ENCODE measurements at regions not wholly inside any gene's neighbourhood (a gene's known extent, or its start where the extent isn't known, plus 50 kb on each side); places are given as distances from the start of the nearest gene placed in this dataset.
A peak's percentile ranks its signal among the peaks of the same experiment; 100 is the strongest.
"Not testable (repeated sequence)": the region's sequence is repeated elsewhere in the genome, so short reads cannot be mapped to it uniquely, and the experiment has no call there.

- Mint-ChIP-seq H3K9me3 (no peaks in the 10 kb centered on the region), H3K27me3 (ENCODE audit: low read depth) (no peaks in the 10 kb centered on the region), H3K4me1 (no peaks in the 10 kb centered on the region), H3K4me3 (no peak overlapping the region), H3K27ac (no peak overlapping the region), H3K36me3 (ENCODE audit: low read depth) (no peaks in the 10 kb centered on the region)
- no peak for TF ChIP-seq CTCF (IDR thresholded peaks at IDR 0.05; ENCODE audit: unreplicated experiment in 3 of 3)
Observed at GRCh38 chr1:65606426-65606825, 186.0 kb downstream of the LEPR start.

GRCh38 chr1:65613884-65614283 is 178.8 kb upstream of the PDE4B start:
- no peak overlapping the region for H3K27ac Mint-ChIP-seq
- H3K9me3 Mint-ChIP-seq, result no peaks in the 10 kb centered on the region
- no peaks in the 10 kb centered on the region for H3K27me3 Mint-ChIP-seq (ENCODE audit: low read depth)
- TF ChIP-seq CTCF (IDR thresholded peaks at IDR 0.05; ENCODE audit: unreplicated experiment in 3 of 3), result no peak
- no peaks in the 10 kb centered on the region for H3K36me3 Mint-ChIP-seq (ENCODE audit: low read depth)
- H3K4me1 Mint-ChIP-seq, result no peaks in the 10 kb centered on the region
- no peak overlapping the region for H3K4me3 Mint-ChIP-seq

GRCh38 chr1:65615859-65616258 is 176.8 kb upstream of the PDE4B start:
- no peaks in the 10 kb centered on the region for H3K9me3 Mint-ChIP-seq
- no peaks in the 10 kb centered on the region for H3K36me3 Mint-ChIP-seq (ENCODE audit: low read depth)
- no peak for TF ChIP-seq CTCF (IDR thresholded peaks at IDR 0.05; ENCODE audit: unreplicated experiment in 3 of 3)
- no peak overlapping the region for H3K27ac Mint-ChIP-seq
- H3K4me3 Mint-ChIP-seq, result no peak overlapping the region
- H3K27me3 Mint-ChIP-seq (ENCODE audit: low read depth), result no peaks in the 10 kb centered on the region
- no peaks in the 10 kb centered on the region for H3K4me1 Mint-ChIP-seq

- H3K36me3 Mint-ChIP-seq (ENCODE audit: low read depth); H3K4me3 Mint-ChIP-seq; H3K4me1 Mint-ChIP-seq; H3K27me3 Mint-ChIP-seq (ENCODE audit: low read depth); H3K9me3 Mint-ChIP-seq; H3K27ac Mint-ChIP-seq: not testable (repeated sequence)
Observed at GRCh38 chr1:65621721-65622120, 171.0 kb upstream of the PDE4B start.

- H3K27ac Mint-ChIP-seq, result no peak overlapping the region
- H3K4me3 Mint-ChIP-seq, result no peak overlapping the region
- TF ChIP-seq CTCF (IDR thresholded peaks at IDR 0.05; ENCODE audit: unreplicated experiment in 3 of 3), result peak; percentile 14 to 32 (median 21)
- H3K27me3 Mint-ChIP-seq (ENCODE audit: low read depth), result no peaks in the 10 kb centered on the region
- H3K36me3 Mint-ChIP-seq (ENCODE audit: low read depth), result no peaks in the 10 kb centered on the region
- H3K9me3 Mint-ChIP-seq, result no peaks in the 10 kb centered on the region
- H3K4me1 Mint-ChIP-seq, result no peaks in the 10 kb centered on the region
Observed at GRCh38 chr1:65623895-65624294, 168.8 kb upstream of the PDE4B start.

- TF ChIP-seq CTCF (IDR thresholded peaks at IDR 0.05; ENCODE audit: unreplicated experiment in 3 of 3), result no peak
- Mint-ChIP-seq H3K36me3 (ENCODE audit: low read depth) (no peaks in the 10 kb centered on the region), H3K27ac (no peak overlapping the region), H3K4me1 (no peaks in the 10 kb centered on the region), H3K9me3 (no peaks in the 10 kb centered on the region), H3K4me3 (no peak overlapping the region), H3K27me3 (ENCODE audit: low read depth) (no peaks in the 10 kb centered on the region)
Observed at GRCh38 chr1:65625528-65625927, 167.2 kb upstream of the PDE4B start.

- no peak for TF ChIP-seq CTCF (IDR thresholded peaks at IDR 0.05; ENCODE audit: unreplicated experiment in 3 of 3)
- Mint-ChIP-seq H3K4me3 (no peak overlapping the region), H3K27ac (no peak overlapping the region), H3K4me1 (no peaks in the 10 kb centered on the region), H3K36me3 (ENCODE audit: low read depth) (no peaks in the 10 kb centered on the region), H3K27me3 (ENCODE audit: low read depth) (no peaks in the 10 kb centered on the region), H3K9me3 (no peaks in the 10 kb centered on the region)
Observed at GRCh38 chr1:65626003-65626402, 166.7 kb upstream of the PDE4B start.
